Thyroid gland (tissue), 4 donors: ENCODE measurements at regions not wholly inside any gene's neighbourhood (a gene's known extent, or its start where the extent isn't known, plus 50 kb on each side); places are given as distances from the start of the nearest gene placed in this dataset.

ENCODE experiments used
- DNase-seq, 2 donors: peaks; one replicate each; pipeline ENCODE4 v3.0.0-alpha.2; 2019
- H3K27ac ChIP-seq, 3 donors: fragments of 200-600 bp; sonication (generic); 1 replicate in 2 of 3; 2 replicates in 1 of 3; pipeline ENCODE4 v1.5.1; 2016 to 2019; ENCODE audit warnings: mild to moderate bottlenecking in 1 of 3, moderate library complexity in 1 of 3
- H3K27me3 ChIP-seq: fragments of 200-600 bp; sonication (generic); one replicate; pipeline ENCODE4 v1.5.1; 2019
- H3K36me3 ChIP-seq, 2 donors: fragments of 200-600 bp; sonication (generic); one replicate each; pipeline ENCODE4 v1.5.1; 2016 to 2019
- H3K4me1 ChIP-seq, 2 donors: fragments of 200-600 bp; sonication (generic); one replicate each; pipeline ENCODE4 v1.5.1; 2017 to 2019
- H3K4me3 ChIP-seq, 3 donors: fragments of 200-600 bp; sonication (generic); replicated peaks in 1 of 3; 1 replicate in 2 of 3; 2 replicates in 1 of 3; pipeline ENCODE4 v1.5.1; 2016; ENCODE audit warnings: mild to moderate bottlenecking in 1 of 3
- H3K9me3 ChIP-seq: fragments of 200-600 bp; sonication (generic); one replicate; pipeline ENCODE4 v1.5.1; 2017
- CTCF ChIP-seq, 6 experiments: fragments of 200-600 bp in 3 of 6; fragments of 450-650 bp in 3 of 6; sonication (generic) in 3 of 6; IDR thresholded peaks; one replicate each; pipeline ENCODE4 v1.5.1; 2016 to 2019; ENCODE audit warnings: antibody characterized with exemption in 6 of 6, mild to moderate bottlenecking in 2 of 6, inconsistent platforms in 1 of 6, moderate library complexity in 1 of 6
- POLR2A ChIP-seq, 2 donors: fragments of 450-650 bp; IDR thresholded peaks; one replicate each; pipeline ENCODE4 v1.6.1; 2017; ENCODE audit warnings: antibody characterized with exemption in 2 of 2, mild to moderate bottlenecking in 2 of 2, moderate library complexity in 1 of 2
- WGBS, 2 donors: methylation state at CpG; one replicate each; pipeline ENCODE4 v1.1.5; 2017; 5-methylcytosine and 5-hydroxymethylcytosine counted together
- intact Hi-C: fragments of 100-400 bp; cut with DNase I; formaldehyde crosslinking; loops from one replicate; pipeline ENCODE4 v1.15.1; 2023

- DNase-seq = no peak
- TF ChIP-seq POLR2A (IDR thresholded peaks at IDR 0.05) (no peak), CTCF (IDR thresholded peaks at IDR 0.05) (no peak)
- 83% methylated on average over 2 of the region's 2 CpGs for WGBS, 2 donors
- intact Hi-C loops = no loop called here
- Histone ChIP-seq H3K27me3 (no peaks in the 10 kb centered on the region), H3K4me1 (no peaks in the 10 kb centered on the region), H3K27ac (no peak overlapping the region), H3K4me3 (no peak overlapping the region), H3K9me3 (no peaks in the 10 kb centered on the region), H3K36me3 (no peaks in the 10 kb centered on the region)
Measured at GRCh38 chr20:48352042-48352441, 475.8 kb downstream of the PREX1 start.

GRCh38 chr20:48350313-48350988 is 477.3 kb downstream of the PREX1 start:
- Histone ChIP-seq H3K9me3 (no peaks in the 10 kb centered on the region), H3K27me3 (no peaks in the 10 kb centered on the region), H3K4me3 (no peak overlapping the region), H3K36me3 (no peaks in the 10 kb centered on the region), H3K4me1 (no peaks in the 10 kb centered on the region), H3K27ac (no peak overlapping the region)
- intact Hi-C loops = no loop called here
- DNase-seq = no peak
- TF ChIP-seq CTCF (IDR thresholded peaks at IDR 0.05) = no peak
- TF ChIP-seq POLR2A (IDR thresholded peaks at IDR 0.05) = no peak
- WGBS, 2 donors = 52 to 88% methylated on average over 4 to 5 of the region's 5 CpGs

- Histone ChIP-seq H3K27ac (no peak overlapping the region), H3K36me3 (no peaks in the 10 kb centered on the region), H3K4me1 (no peaks in the 10 kb centered on the region), H3K4me3 (no peak overlapping the region), H3K27me3 (no peaks in the 10 kb centered on the region), H3K9me3 (no peaks in the 10 kb centered on the region)
- intact Hi-C loops = no loop called here
- DNase-seq = no peak
- TF ChIP-seq CTCF (IDR thresholded peaks at IDR 0.05) = no peak
- no peak for TF ChIP-seq POLR2A (IDR thresholded peaks at IDR 0.05)
- WGBS, 2 donors = 83% methylated on average over 4 of the region's 4 CpGs
Measured at GRCh38 chr20:48349656-48350055, 478.1 kb downstream of the PREX1 start.

- Histone ChIP-seq H3K36me3 (no peaks in the 10 kb centered on the region), H3K27me3 (no peaks in the 10 kb centered on the region), H3K4me1 (no peaks in the 10 kb centered on the region), H3K9me3 (no peaks in the 10 kb centered on the region), H3K4me3 (no peak overlapping the region), H3K27ac (no peak overlapping the region)
- intact Hi-C loops = no loop called here
- TF ChIP-seq POLR2A (IDR thresholded peaks at IDR 0.05) = no peak
- no peak for TF ChIP-seq CTCF (IDR thresholded peaks at IDR 0.05)
- WGBS, 2 donors = 57 to 97% methylated on average over 3 of the region's 3 CpGs
- DNase-seq = no peak
Measured at GRCh38 chr20:48348022-48348421, 479.8 kb downstream of the PREX1 start.

GRCh38 chr20:48342822-48343513 is 484.8 kb downstream of the PREX1 start:
- 76 to 79% methylated on average over 28 of the region's 28 CpGs for WGBS, 2 donors
- no peak overlapping the region for H3K27ac ChIP-seq
- intact Hi-C loops = no loop called here
- no peaks in the 10 kb centered on the region for H3K9me3 ChIP-seq
- TF ChIP-seq CTCF (IDR thresholded peaks at IDR 0.05) = no peak
- no peak for TF ChIP-seq POLR2A (IDR thresholded peaks at IDR 0.05)
- no peaks in the 10 kb centered on the region for H3K27me3 ChIP-seq
- no peak for DNase-seq
- H3K4me1 ChIP-seq = no peaks in the 10 kb centered on the region
- H3K4me3 ChIP-seq = no peak overlapping the region
- no peaks in the 10 kb centered on the region for H3K36me3 ChIP-seq
